ENCODE measurements at regions not wholly inside any gene's neighbourhood (a gene's known extent, or its start where the extent isn't known, plus 50 kb on each side); places are given as distances from the start of the nearest gene placed in this dataset.
"Not testable (repeated sequence)": the region's sequence is repeated elsewhere in the genome, so short reads cannot be mapped to it uniquely, and the experiment has no call there.

DNA sequence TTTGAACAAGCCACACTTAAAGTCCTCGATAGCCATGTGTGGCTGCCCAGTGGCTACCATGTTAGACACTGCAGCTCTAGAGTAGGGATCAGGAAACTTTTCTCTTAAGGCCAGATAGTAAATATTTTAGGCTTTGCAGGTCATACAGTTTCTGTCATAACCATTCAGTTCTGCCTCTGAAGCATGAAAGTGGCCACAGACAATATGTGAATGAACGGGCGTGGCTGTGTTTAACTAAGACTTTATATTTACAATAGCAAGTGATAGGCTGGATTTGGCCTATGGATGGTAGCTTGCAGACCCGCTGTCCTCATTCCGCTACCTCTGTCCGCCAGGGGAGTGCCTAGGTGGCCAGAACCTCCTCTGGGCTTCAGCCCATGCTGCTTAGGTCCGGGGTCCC is 204.6 kb downstream of the LIPI start:
- TF ChIP-seq, protein P1, sequence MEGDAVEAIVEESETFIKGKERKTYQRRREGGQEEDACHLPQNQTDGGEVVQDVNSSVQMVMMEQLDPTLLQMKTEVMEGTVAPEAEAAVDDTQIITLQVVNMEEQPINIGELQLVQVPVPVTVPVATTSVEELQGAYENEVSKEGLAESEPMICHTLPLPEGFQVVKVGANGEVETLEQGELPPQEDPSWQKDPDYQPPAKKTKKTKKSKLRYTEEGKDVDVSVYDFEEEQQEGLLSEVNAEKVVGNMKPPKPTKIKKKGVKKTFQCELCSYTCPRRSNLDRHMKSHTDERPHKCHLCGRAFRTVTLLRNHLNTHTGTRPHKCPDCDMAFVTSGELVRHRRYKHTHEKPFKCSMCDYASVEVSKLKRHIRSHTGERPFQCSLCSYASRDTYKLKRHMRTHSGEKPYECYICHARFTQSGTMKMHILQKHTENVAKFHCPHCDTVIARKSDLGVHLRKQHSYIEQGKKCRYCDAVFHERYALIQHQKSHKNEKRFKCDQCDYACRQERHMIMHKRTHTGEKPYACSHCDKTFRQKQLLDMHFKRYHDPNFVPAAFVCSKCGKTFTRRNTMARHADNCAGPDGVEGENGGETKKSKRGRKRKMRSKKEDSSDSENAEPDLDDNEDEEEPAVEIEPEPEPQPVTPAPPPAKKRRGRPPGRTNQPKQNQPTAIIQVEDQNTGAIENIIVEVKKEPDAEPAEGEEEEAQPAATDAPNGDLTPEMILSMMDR (IDR thresholded peaks at IDR 0.05): not testable (repeated sequence)
- not testable (repeated sequence) for TF ChIP-seq POLR2A, POLR2AphosphoS5 (IDR thresholded peaks at IDR 0.05)
